Prostate gland (tissue), 2 donors: ENCODE measurements at regions not wholly inside any gene's neighbourhood (a gene's known extent, or its start where the extent isn't known, plus 50 kb on each side); places are given as distances from the start of the nearest gene placed in this dataset.
"Not testable (repeated sequence)": the region's sequence is repeated elsewhere in the genome, so short reads cannot be mapped to it uniquely, and the experiment has no call there.

ENCODE experiments used
- DNase-seq: peaks from one replicate; pipeline ENCODE4 v3.0.0-alpha.2; 2019; ENCODE audit warnings: low spot score
- H3K27ac ChIP-seq, 2 donors: fragments of 200-600 bp; sonication (generic); 2 replicates each; pipeline ENCODE4 v1.5.1; 2017 to 2019
- H3K27me3 ChIP-seq: fragments of 200-600 bp; sonication (generic); replicated peaks from 2 replicates; pipeline ENCODE4 v1.5.1; 2019; ENCODE audit not compliant: insufficient read depth
- H3K36me3 ChIP-seq, 2 donors: fragments of 200-600 bp; sonication (generic); 1 replicate in 1 of 2; 2 replicates in 1 of 2; pipeline versions ENCODE4 v1.5.1 to v1.8.1; 2017 to 2019
- H3K4me1 ChIP-seq: fragments of 200-600 bp; sonication (generic); replicated peaks from 2 replicates; pipeline ENCODE4 v1.5.1; 2019
- H3K4me3 ChIP-seq, 2 donors: fragments of 200-600 bp; sonication (generic); 2 replicates each; pipeline ENCODE4 v1.5.1; 2017 to 2019
- H3K9me3 ChIP-seq: fragments of 200-600 bp; sonication (generic); 2 replicates; pipeline ENCODE4 v1.5.1; 2017
- CTCF ChIP-seq, 4 experiments: fragments of 200-600 bp in 2 of 4; fragments of 450-650 bp in 2 of 4; sonication (generic) in 2 of 4; IDR thresholded peaks; 1 replicate in 3 of 4; 2 replicates in 1 of 4; pipeline ENCODE4 v1.5.1; 2016 to 2019; ENCODE audit warnings: antibody characterized with exemption in 4 of 4, mild to moderate bottlenecking in 2 of 4, moderate library complexity in 2 of 4
- POLR2A ChIP-seq: fragments of 450-650 bp; IDR thresholded peaks from one replicate; pipeline ENCODE4 v1.6.1; 2016; ENCODE audit warnings: antibody characterized with exemption, mild to moderate bottlenecking
- POLR2AphosphoS5 ChIP-seq: sonication (generic); formaldehyde crosslinking; IDR thresholded peaks from one replicate; pipeline ENCODE4 v1.6.1; 2017; ENCODE audit warnings: antibody characterized with exemption
- WGBS: methylation state at CpG from one replicate; pipeline ENCODE4 v1.1.5; 2018; 5-methylcytosine and 5-hydroxymethylcytosine counted together
- intact Hi-C: fragments of 100-400 bp; cut with DNase I; formaldehyde crosslinking; loops from one replicate; pipeline ENCODE4 v1.14.2; 2022

DNA sequence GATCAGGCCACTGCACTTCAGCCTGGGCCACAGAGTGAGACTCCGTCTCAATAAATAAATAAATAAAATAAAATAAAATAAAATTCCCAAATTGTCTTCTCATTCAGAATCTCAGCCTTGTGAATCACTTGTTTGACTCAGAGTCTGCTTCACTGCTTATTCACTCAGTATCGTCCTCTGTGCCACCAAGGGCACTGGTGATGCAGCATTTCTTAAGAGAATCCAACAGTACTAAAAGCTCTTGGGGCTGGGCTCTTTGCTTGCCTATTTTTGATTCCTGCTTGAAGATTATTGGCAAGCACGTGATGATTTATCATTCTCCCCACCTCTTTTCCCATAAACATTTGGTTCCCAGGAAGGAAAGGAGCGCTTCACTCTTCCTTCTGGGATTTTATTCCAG, 54.8 kb upstream of the HMGB1 start:
- Histone ChIP-seq H3K9me3 (no peaks in the 10 kb centered on the region), H3K36me3 (no peaks in the 10 kb centered on the region), H3K4me3 (no peak overlapping the region), H3K27ac (no peak overlapping the region), H3K4me1 (no peaks in the 10 kb centered on the region), H3K27me3 (no peaks in the 10 kb centered on the region)
- 88% methylated on average over 4 of the region's 4 CpGs for WGBS
- TF ChIP-seq CTCF (IDR thresholded peaks at IDR 0.05) (no peak), POLR2AphosphoS5 (no peak), POLR2A (no peak)
- intact Hi-C loops: no loop called here
- DNase-seq: no peak

GRCh38 chr13:30523211-30523610, 57.5 kb upstream of the HMGB1 start:
- H3K4me3 ChIP-seq: no peak overlapping the region
- H3K36me3 ChIP-seq: no peaks in the 10 kb centered on the region
- no peaks in the 10 kb centered on the region for H3K9me3 ChIP-seq
- no peaks in the 10 kb centered on the region for H3K4me1 ChIP-seq
- no peak for DNase-seq
- no peaks in the 10 kb centered on the region for H3K27me3 ChIP-seq
- WGBS: 61% methylated on average over 2 of the region's 2 CpGs
- TF ChIP-seq CTCF (IDR thresholded peaks at IDR 0.05): no peak
- H3K27ac ChIP-seq: no peak overlapping the region
- intact Hi-C loops: no loop called here

DNA sequence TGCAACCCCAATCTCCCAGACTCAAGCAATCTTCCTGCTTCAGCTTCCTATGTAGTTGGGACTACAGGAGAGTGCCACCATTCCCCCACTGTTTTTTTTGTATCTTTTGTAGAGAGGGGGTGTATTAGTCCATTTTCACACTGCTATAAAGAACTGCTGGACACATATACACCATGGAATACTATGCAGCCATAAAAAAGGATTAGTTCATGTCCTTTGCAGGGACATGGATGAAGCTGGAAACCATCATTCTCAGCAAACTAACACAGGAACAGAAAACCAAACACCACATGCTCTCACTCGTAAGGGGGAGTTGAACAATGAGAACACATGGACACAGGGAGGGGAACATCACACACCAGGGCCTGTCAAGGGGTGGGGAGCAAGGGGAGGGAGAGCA, 58.1 kb upstream of the HMGB1 start:
- H3K36me3 ChIP-seq, DNase-seq, H3K9me3 ChIP-seq, H3K4me1 ChIP-seq, H3K27ac ChIP-seq, H3K4me3 ChIP-seq, H3K27me3 ChIP-seq, intact Hi-C loops: not testable (repeated sequence)
- WGBS: 83% methylated on average over 1 of the region's 1 CpG

- intact Hi-C loops, H3K36me3 ChIP-seq: not testable (repeated sequence)
- WGBS: 0% methylated on average over 1 of the region's 1 CpG
These were observed 59.5 kb upstream of the HMGB1 start for GRCh38 chr13:30525212-30525611.

GRCh38 chr13:30526612-30527495, 61.1 kb upstream of the HMGB1 start:
- TF ChIP-seq POLR2AphosphoS5 (no peak), CTCF (IDR thresholded peaks at IDR 0.05) (no peak), POLR2A (no peak)
- intact Hi-C loops: no loop called here
- no peaks in the 10 kb centered on the region for H3K9me3 ChIP-seq
- no peak overlapping the region for H3K4me3 ChIP-seq
- DNase-seq: no peak
- 62% methylated on average over 21 of the region's 21 CpGs for WGBS
- H3K27ac ChIP-seq: no peak overlapping the region
- no peaks in the 10 kb centered on the region for H3K36me3 ChIP-seq
- H3K27me3 ChIP-seq: no peaks in the 10 kb centered on the region
- H3K4me1 ChIP-seq: no peaks in the 10 kb centered on the region

More at GRCh38 chr13:30525212-30525611, 59.5 kb upstream of the HMGB1 start:
- not testable (repeated sequence) for H3K27me3 ChIP-seq, H3K4me1 ChIP-seq, DNase-seq, H3K27ac ChIP-seq, H3K4me3 ChIP-seq, H3K9me3 ChIP-seq
